Stimulated activated naive CD8-positive, alpha-beta T cell treated with anti-CD3 and anti-CD28 coated beads, Interleukin-15, amount 100 ng/mL, for 72 hours (primary cell): ENCODE measurements at regions not wholly inside any gene's neighbourhood (a gene's known extent, or its start where the extent isn't known, plus 50 kb on each side); places are given as distances from the start of the nearest gene placed in this dataset.
"Not testable (repeated sequence)": the region's sequence is repeated elsewhere in the genome, so short reads cannot be mapped to it uniquely, and the experiment has no call there.

Source experiments
- ATAC-seq: fragments of 150-1000 bp; cut with Tn5 transposase; 2 replicates; pipeline ENCODE4 v1.10.0; 2021; ENCODE audit warnings: mild to moderate bottlenecking, moderate library complexity
- DNase-seq, 2 donors: peaks; one replicate each; pipeline ENCODE4 v3.0.0; 2021 to 2022
- H3K27ac Mint-ChIP-seq, 2 donors: one replicate each; pipeline ENCODE4 v1.8.0; 2022; ENCODE audit warnings: mild to moderate bottlenecking in 2 of 2, mixed read lengths in 2 of 2, moderate library complexity in 2 of 2
- H3K27me3 Mint-ChIP-seq: one replicate; pipeline ENCODE4 v1.8.0; 2022; ENCODE audit warnings: mixed read lengths
- H3K4me1 Mint-ChIP-seq: one replicate; pipeline ENCODE4 v1.8.0; 2022; ENCODE audit warnings: mild to moderate bottlenecking, mixed read lengths
- H3K4me3 Mint-ChIP-seq, 2 donors: one replicate each; pipeline ENCODE4 v1.8.0; 2022; ENCODE audit warnings: mild to moderate bottlenecking in 2 of 2, mixed read lengths in 2 of 2, moderate library complexity in 1 of 2
- H3K9me3 Mint-ChIP-seq, 2 donors: one replicate each; pipeline ENCODE4 v1.8.0; 2022; ENCODE audit warnings: mixed read lengths in 2 of 2

DNA sequence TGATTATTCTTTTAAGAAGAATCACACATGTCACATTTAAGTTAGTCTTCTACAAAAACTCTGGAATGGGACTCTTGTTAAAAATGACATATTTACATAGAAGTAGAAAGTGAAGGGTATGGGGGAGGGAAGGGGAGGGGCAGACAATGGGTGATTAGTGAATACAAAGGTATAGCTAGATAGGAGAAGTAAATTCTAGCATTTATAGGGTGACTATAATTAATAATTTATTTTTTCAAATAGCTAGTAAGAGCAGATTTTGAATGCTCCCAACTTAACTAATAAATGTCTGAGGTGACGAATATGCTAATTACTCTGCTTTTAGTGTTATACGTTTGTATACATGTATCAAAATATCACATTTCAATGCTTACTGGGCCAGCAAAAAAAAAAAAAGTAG is 59.4 kb downstream of the BLTP3B start:
- peaks cover 10 to 27% of the 10 kb centered on the region in 2 donors for H3K9me3 Mint-ChIP-seq
- ATAC-seq (no peak), DNase-seq (no peak)

DNA sequence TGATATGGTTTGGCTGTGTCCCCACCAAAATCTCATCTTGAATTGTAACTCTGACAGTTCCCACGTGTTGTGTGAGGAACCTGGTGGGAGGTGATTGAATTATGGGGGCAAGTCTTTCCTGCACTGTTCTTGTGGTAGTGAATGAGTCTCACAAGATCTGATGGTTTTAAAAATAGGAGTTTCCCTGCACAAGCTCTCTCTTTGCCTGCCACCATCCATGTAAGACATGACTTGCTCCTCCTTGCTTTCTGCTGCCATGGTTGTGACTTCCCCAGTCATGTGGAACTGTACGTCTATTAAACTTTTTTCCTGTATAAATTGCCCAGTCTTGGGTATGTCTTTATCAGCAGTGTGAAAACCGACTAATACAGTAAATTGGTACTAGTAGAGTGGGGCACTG is 63.9 kb downstream of the BLTP3B start:
- not testable (repeated sequence) for H3K4me3 Mint-ChIP-seq, ATAC-seq, DNase-seq, H3K27ac Mint-ChIP-seq, H3K27me3 Mint-ChIP-seq, H3K4me1 Mint-ChIP-seq
- H3K9me3 Mint-ChIP-seq, result peaks cover 10 to 27% of the 10 kb centered on the region in 2 donors

More for the DNA sequence above, 59.4 kb downstream of the BLTP3B start:
- Mint-ChIP-seq H3K4me3 (no peak overlapping the region), H3K27me3 (no peaks in the 10 kb centered on the region), H3K27ac (no peak overlapping the region), H3K4me1 (no peaks in the 10 kb centered on the region)

DNA sequence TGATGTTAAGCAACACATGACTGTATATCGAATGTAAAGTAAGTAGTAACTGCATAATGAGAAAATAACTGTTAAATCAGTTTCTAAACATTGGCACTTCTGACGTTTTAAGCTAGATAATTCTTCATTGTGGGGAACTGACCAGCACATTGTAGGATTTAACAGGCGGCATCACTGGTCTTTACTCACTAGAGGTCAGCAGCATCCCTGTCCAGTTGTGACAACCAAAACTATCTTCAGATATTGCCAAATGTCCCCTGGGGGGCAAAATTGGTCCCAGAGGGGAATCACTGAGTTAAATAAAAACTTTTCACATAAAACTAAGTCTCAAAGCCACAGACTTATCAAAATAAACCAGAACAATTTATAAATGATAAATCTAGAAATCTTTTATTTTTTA is 65.3 kb downstream of the BLTP3B start:
- no peak for DNase-seq
- H3K4me1 Mint-ChIP-seq, result no peaks in the 10 kb centered on the region

DNA sequence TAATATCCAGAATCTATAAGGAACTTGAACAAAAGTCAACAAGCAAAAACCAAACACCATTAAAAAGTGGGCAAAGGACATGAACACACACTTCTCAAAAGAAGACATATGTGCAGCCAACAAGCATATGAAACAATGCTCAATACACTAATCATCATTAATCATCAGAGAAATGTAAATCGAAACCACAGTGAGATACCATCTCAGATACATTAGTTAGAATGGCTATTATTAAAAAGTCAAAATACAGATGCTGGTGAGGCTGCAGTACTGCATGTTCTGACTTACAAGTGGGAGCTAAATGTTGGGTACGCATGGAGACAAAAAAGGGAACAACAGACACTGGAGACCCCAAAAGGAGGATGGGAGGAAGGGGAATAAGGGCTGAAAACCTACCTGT is 67.1 kb downstream of the BLTP3B start:
- Mint-ChIP-seq H3K4me3 (no peak overlapping the region), H3K4me1 (no peaks in the 10 kb centered on the region), H3K27ac (no peak overlapping the region), H3K9me3 (peaks cover under 1 to 18% of the 10 kb centered on the region in 2 donors), H3K27me3 (no peaks in the 10 kb centered on the region)
- no peak for ATAC-seq
- no peak for DNase-seq

More for the DNA sequence above, 65.3 kb downstream of the BLTP3B start:
- H3K27me3 Mint-ChIP-seq, result no peaks in the 10 kb centered on the region
- H3K4me3 Mint-ChIP-seq, result no peak overlapping the region
- H3K27ac Mint-ChIP-seq, result no peak overlapping the region
- peaks cover 9 to 27% of the 10 kb centered on the region in 2 donors for H3K9me3 Mint-ChIP-seq
- no peak for ATAC-seq

DNA sequence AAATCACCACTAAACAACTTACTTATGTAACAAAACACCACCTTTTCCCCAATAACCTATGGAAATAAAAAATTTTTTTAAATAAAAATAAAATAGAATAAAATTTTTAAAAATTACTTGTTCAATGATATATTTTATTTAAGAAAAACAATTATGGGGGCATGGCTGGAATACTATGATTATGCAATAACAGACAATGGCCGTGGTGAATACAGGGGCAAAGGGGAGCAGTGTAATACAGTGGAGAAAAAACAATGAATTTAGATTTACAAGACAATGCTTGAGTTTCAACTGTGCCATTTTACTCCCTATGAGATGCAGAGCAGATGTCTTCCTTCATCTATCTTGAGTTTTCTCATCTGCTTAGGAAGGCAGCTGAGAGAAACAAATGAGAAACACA is 72.9 kb downstream of the BLTP3B start:
- Mint-ChIP-seq H3K4me1 (no peaks in the 10 kb centered on the region), H3K27ac (no peak overlapping the region)

DNA sequence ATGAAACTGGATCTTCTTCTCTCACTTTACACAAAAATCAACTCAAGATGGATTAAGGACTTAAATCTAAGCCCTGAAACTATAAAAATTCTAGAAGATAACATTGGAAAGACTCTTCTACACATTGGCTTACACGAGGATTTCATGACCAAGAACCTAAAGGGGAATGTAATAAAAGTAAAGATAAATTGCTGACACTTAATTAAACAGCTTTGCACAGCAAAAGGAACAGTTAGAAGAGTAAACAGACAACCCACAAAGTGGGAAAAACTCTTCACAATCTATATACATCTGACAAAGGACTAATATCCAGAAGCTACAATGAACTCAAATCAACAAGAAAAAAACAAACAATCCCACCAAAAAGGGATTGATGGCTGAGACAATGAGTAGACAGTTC is 74.4 kb downstream of the BLTP3B start:
- H3K4me1 Mint-ChIP-seq, result no peaks in the 10 kb centered on the region
- no peak for DNase-seq
- ATAC-seq, result no peak
- no peak overlapping the region for H3K4me3 Mint-ChIP-seq
- H3K27me3 Mint-ChIP-seq, result no peaks in the 10 kb centered on the region
- H3K27ac Mint-ChIP-seq, result no peak overlapping the region
- H3K9me3 Mint-ChIP-seq, result peaks cover 22 to 39% of the 10 kb centered on the region in 2 donors

More for the DNA sequence above, 72.9 kb downstream of the BLTP3B start:
- peaks cover 17 to 39% of the 10 kb centered on the region in 2 donors for H3K9me3 Mint-ChIP-seq
- DNase-seq (no peak), ATAC-seq (no peak)
- no peak overlapping the region for H3K4me3 Mint-ChIP-seq
- H3K27me3 Mint-ChIP-seq, result no peaks in the 10 kb centered on the region

DNA sequence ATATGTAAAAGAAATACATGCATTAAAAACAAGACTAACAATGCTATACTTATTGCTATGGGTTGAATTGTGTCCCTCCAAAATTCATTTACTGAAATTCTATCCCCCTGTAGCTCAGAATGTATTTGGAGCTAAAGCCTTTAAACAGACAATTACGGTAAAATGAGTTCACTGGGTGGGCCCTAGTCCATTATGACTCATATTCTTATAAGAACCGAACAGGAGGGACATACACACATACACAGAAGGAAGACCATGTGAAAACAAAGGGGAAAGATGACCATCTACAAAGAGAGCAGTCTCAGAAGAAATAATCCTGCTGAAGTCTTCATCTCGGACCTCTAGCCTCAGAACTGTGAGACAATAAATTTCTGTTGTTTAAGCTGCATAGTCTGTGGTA is 77.1 kb upstream of the ANKS1B start:
- H3K27ac Mint-ChIP-seq, result no peak overlapping the region
- H3K4me3 Mint-ChIP-seq, result no peak overlapping the region
- DNase-seq (no peak), ATAC-seq (no peak)
- H3K27me3 Mint-ChIP-seq, result no peaks in the 10 kb centered on the region
- H3K9me3 Mint-ChIP-seq, result peaks cover 13 to 14% of the 10 kb centered on the region in 2 donors
- no peaks in the 10 kb centered on the region for H3K4me1 Mint-ChIP-seq

DNA sequence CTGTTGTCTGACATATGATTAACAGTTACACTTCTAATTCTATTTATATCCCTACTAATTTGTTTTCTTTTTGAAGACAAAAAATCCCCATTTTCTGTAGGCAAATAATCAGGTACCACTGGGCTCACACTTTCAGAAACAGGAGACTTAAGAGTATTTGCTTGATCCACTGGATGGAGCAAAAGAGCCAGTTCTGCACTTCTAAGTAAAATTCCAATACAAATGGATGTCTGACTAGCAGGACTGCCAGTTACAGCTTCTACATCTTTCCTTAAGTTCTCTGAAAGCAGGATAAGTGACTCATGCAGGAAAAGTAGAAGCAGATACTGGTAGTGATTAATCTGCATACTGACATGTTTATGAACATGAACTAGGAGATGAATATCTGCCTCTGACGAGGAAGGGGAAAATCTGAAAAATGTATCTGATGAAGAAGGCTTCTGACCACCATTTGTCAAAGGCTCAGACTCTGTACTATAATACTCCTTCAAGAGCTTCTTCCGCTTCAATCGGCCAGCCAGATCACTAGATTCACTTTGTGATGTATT is 73.8 kb upstream of the ANKS1B start:
- Mint-ChIP-seq H3K9me3 (no peaks in the 10 kb centered on the region), H3K27ac (peak overlapping the region in 1 of 2 donors; percentile 34), H3K4me1 (no peaks in the 10 kb centered on the region), H3K27me3 (no peaks in the 10 kb centered on the region), H3K4me3 (no peak overlapping the region)
- ATAC-seq (no peak), DNase-seq (no peak)

DNA sequence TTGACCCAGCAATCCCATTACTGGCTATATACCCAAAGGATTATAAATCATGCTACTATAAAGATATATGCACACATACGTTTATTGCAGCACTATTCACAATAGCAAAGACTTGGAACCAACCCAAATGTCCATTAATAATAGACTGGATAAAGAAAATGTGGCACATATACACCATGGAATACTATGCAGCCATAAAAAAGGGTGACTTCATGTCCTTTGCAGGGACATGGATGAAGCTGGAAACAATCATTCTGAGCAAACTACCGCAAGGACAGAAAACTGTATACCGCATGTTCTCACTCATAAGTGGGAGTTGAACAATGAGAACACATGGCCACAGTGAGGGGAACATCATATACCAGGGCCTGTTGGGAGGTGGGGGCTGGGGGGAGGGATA is 61.5 kb upstream of the ANKS1B start:
- not testable (repeated sequence) for H3K9me3 Mint-ChIP-seq, H3K27ac Mint-ChIP-seq, DNase-seq, H3K27me3 Mint-ChIP-seq, ATAC-seq, H3K4me1 Mint-ChIP-seq, H3K4me3 Mint-ChIP-seq

DNA sequence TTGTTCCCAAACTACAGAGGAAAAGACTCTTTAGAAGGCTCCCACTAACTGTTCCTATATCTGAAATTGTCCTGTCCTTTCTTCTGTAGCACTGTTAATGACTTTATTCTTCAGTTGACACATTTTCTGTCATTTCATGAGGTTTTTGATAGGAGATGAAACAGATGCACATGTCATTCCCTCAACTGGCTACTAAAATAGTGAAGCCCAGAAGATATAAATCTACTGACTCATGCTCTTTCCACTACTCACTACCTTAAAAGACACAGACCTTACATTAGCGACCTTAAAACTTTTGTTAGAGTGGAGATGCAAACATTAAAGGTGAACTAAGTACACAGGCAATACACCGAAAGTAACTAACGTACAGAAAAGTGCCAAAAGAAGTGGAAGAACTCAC is 59.5 kb upstream of the ANKS1B start:
- H3K27me3 Mint-ChIP-seq, result no peaks in the 10 kb centered on the region
- DNase-seq (no peak), ATAC-seq (no peak)
- no peak overlapping the region for H3K4me3 Mint-ChIP-seq
- H3K27ac Mint-ChIP-seq, result no peak overlapping the region
- no peaks in the 10 kb centered on the region for H3K4me1 Mint-ChIP-seq
- peaks cover 0 to 5% of the 10 kb centered on the region in 2 donors for H3K9me3 Mint-ChIP-seq

DNA sequence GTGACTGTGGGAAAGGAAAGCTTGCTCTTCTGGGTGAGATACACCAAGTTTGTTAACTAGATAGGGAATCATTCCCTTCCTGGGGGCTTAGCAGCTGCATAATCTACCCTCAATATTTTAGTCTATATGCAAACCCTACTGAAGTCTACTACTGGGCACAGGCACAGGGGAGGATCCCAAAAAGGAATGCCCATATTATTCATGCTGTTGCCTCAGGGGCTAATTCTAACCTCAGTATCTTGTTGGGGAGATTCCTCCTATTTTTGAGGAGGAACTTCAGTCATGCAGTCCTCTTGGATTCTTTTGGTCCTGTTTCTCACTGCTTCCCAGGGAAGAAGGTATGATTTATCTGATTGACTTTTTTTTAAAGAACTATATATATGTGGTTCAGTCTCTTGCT is 58.9 kb upstream of the ANKS1B start:
- Mint-ChIP-seq H3K4me1 (no peaks in the 10 kb centered on the region), H3K9me3 (peaks cover 0 to 5% of the 10 kb centered on the region in 2 donors), H3K27ac (no peak overlapping the region), H3K27me3 (no peaks in the 10 kb centered on the region), H3K4me3 (no peak overlapping the region)
- no peak for DNase-seq
- no peak for ATAC-seq
